GM12864 (cell line): ENCODE measurements at regions not wholly inside any gene's neighbourhood (a gene's known extent, or its start where the extent isn't known, plus 50 kb on each side); places are given as distances from the start of the nearest gene placed in this dataset.

Experiments used
- DNase-seq: peaks from one replicate; pipeline ENCODE4 v3.0.0-alpha.2; 2011; ENCODE audit warnings: low read depth
- H3K4me3 ChIP-seq: 2 replicates; pipeline ENCODE4 v1.5.1; 2011; ENCODE audit warnings: mild to moderate bottlenecking, low read depth, low read length, control low read depth
- CTCF ChIP-seq: IDR thresholded peaks from 2 replicates; pipeline ENCODE4 v1.5.1; 2011; ENCODE audit warnings: low read depth, mild to moderate bottlenecking, moderate library complexity, low read length, control low read depth, inconsistent platforms; ENCODE audit errors: missing control alignments

DNA sequence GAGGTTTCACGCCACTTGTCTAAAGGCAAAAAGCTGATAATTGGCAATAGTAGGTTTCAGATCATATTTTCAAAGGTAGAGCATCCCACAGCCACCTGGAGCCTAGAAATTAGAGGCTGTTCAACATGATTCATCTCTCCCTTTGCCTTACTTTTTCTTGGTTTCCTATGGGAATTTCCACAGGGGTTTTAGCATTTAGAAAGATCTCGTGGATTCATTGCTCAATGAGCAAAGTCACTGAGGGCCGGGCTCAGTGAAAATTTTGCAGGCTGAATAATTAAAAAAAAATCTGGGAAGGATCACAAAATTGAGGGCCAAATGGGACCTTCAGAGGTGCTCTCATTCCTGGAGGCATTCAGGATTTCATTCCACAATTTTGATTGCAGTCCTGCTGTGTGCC lies 137.1 kb downstream of the VAPA start:
- no peak for TF ChIP-seq CTCF
- H3K4me3 ChIP-seq: no peak overlapping the region
- no peak for DNase-seq

GRCh38 chr18:10051877-10052631 lies 138.2 kb downstream of the VAPA start:
- TF ChIP-seq CTCF: no peak

DNA sequence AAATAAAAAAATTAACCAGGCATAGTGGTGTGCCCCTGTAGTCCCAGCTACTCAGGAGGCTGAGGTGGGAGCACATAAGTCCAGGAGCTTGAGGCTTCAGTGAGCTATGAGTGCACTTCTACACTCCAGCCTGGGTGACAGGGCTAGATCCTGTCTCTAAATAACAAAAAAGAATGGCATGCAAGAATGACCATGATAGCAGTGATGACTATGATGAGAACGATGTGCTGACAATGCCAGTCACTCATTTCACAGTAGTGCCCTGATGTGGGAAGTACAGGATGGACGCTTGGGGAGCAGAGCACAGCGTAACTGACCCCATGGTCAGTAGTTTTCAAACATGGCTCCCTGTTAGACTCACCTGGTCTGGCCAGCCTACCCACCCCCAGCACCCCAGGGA lies 139.1 kb downstream of the VAPA start:
- no peak for TF ChIP-seq CTCF
- no peak overlapping the region for H3K4me3 ChIP-seq
- no peak for DNase-seq

More at GRCh38 chr18:10051877-10052631, 138.2 kb downstream of the VAPA start:
- DNase-seq: no peak
- H3K4me3 ChIP-seq: no peak overlapping the region

DNA sequence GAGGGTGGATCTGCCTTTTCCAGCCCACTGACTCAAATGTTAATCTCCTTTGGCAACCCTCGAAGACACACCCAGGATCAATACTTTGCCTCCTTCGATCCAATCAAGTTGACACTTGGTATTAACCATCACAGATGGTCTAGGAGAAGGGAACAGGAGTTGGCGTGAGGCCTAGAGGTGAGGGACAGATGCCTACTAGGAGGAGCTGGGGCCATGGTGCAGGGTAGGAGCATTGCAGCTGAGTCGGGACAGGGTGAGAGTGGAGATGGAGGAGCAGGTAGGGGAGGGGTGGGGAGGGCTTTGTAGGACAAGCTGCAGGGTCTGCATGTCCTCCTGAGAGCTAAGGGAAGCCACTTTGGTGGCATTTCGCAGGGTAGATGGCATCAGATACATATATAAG lies 140.0 kb downstream of the VAPA start:
- no peak for TF ChIP-seq CTCF
- H3K4me3 ChIP-seq: no peak overlapping the region
- no peak for DNase-seq

DNA sequence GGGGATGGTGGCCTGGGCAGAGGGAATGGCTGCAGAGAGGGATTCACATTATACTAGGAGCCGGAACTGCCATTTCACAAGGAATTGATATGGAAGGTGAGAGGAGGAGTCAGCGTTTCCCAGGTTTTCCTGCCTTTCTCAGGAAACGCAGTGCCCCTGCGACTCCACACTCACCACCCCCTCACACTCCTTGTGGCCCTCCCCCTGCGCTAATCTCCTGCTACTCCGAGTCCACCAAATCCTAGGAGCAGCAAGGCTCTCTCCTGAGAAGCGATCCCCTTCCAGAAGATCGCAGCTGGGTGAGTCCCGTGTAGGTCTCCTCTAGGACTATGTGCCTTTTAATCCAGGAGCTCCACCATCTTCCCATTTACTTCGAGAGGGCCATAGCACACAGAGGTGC lies 140.6 kb downstream of the VAPA start:
- H3K4me3 ChIP-seq: no peak overlapping the region
- TF ChIP-seq CTCF: no peak
- no peak for DNase-seq

GRCh38 chr18:10055125-10055750 lies 141.4 kb downstream of the VAPA start:
- DNase-seq: no peak
- H3K4me3 ChIP-seq: no peak overlapping the region
- no peak for TF ChIP-seq CTCF

DNA sequence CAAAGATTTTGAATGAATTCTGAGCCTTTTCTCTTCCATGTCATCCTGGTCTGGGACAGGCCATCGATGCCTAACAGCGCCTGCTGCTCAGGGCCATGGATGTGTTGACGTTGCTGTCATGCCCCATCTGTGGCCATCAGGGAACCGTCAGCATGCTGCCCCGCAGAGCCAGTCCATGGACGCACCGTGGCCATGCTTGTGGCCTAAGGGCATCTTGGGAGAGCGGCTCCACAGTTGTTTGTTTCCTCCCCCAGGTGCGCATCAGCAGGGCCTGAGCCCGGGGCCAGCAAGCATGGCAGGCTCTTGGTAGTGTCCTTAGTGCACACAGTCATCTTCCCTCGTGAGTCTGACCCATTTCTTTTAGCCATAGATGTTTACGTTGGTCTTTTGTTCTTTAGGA lies 142.7 kb downstream of the VAPA start:
- no peak for TF ChIP-seq CTCF
- no peak overlapping the region for H3K4me3 ChIP-seq
- DNase-seq: no peak
